ENCODE measurements at regions not wholly inside any gene's neighbourhood (a gene's known extent, or its start where the extent isn't known, plus 50 kb on each side); places are given as distances from the start of the nearest gene placed in this dataset.

GRCh38 chr7:136070736-136071505, 93.8 kb upstream of the MTPN start:
- TF ChIP-seq CTCF (IDR thresholded peaks at IDR 0.05) (no peak), EZH2 (IDR thresholded peaks at IDR 0.05; ENCODE audit: borderline replicate concordance, insufficient read depth, low read depth, low read length, poor library complexity, severe bottlenecking) (no peak)

Measured in B cell (primary cell).